ENCODE measurements at regions not wholly inside any gene's neighbourhood (a gene's known extent, or its start where the extent isn't known, plus 50 kb on each side); places are given as distances from the start of the nearest gene placed in this dataset.
A peak's percentile ranks its signal among the peaks of the same experiment; 100 is the strongest.
"Not testable (repeated sequence)": the region's sequence is repeated elsewhere in the genome, so short reads cannot be mapped to it uniquely, and the experiment has no call there.

DNA sequence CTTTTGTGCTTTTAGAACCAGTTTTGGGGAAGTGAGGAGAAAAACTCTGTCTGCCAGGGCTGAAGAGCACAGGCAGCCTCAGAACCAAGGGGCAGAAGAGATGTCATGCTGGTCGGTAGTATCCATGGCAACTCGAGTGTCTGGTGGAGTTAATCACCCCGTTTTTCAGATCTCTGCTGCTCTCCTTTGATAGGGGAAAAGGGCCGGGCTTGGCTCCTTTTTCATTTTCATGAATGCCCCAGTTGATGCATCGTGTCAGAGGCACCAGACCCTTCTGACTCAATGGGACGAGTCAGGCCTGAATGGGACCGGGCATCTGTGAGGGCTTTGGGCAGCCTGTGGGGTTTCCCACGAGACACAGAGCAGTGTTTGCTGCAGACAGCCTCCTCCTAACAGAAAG lies 304.6 kb downstream of the ABCC12 start:
- no peak for DNase-seq

DNA sequence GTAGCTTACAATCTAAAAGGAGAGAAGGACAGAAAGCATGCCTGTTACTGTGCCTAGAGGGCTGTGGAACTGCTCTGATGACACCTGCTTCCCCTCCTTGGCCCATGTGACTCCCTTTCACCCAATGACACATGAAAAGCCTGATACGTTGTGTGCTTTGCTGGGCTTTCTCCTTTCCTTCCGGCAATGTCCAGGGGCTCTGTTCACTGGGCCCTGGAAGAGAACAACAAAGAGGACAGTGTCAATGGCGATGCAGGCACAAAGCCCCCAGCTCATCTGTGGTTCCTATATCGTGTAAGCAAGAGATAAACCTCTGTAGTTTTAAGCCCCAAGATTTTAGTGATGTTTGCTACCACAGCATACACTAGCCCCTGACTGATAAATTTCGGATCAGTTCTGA lies 306.1 kb downstream of the ABCC12 start:
- DNase-seq, result no peak

DNA sequence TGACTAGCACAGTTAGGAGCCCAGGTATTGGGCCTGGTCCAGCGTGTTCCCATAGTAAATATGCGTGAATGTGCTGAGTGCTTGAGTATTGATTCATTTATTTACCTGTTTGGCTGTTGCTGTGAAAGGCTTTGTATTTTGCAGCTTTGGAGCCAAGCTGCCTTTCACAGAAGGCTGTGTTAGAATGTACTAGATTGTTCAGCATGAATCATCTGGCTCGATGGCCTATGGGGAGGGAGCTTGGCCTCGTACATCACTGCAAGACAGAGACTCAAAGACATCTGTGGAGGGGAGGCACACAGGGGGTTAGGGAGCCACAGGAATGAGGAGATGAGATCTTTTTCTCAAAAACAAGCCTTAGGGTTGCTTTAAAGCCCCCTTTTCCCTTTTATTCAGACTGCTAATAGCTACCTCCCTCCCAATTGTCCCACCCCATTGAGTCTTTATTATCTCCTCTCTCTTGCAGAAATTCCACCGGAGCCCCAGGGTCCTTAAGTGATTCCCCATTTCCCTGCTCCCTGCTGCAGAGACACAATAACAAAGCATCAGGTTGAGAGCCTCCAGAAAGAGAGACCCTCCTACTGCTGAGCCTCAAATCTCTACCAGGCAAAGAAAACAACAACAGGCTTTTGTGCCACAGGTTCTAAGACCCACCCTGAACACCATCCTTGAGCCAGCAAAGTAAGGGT lies 307.2 kb downstream of the ABCC12 start:
- DNase-seq, result no peak

DNA sequence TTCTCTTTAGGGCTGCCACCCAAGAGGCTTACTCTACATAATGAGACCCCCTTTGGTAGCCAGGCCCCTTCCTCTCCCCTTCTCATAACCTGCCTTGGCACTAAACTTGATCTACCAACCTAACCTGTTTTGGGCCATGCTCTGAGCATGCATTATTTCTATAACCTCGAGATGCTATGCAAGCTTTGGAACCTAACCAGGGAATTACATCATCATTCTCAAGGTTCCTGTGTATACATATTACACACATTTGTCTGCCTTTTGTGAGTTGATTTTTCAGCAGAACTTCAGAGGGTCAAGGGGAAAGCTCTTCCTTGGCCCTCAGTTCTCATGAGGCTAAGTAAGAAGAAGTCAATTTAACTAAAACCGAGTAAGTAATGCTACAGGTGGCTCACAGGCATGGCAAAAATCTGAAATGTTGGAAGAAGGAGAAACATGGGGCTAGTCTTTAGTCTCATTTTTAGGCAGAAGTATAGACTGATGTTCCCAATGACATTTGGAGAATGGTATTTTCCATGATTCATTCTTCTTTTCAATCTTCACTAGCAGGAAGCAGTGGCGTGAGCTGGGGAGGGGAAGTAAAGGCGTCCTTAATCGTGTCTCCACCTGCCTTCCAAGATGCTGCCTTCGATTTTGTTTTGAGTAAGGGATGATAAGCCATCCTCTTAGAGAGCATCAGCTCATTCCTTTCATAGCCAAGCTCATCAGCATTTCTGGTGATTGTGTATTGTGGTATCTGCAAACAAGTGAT lies 308.4 kb downstream of the ABCC12 start:
- DNase-seq, result no peak

DNA sequence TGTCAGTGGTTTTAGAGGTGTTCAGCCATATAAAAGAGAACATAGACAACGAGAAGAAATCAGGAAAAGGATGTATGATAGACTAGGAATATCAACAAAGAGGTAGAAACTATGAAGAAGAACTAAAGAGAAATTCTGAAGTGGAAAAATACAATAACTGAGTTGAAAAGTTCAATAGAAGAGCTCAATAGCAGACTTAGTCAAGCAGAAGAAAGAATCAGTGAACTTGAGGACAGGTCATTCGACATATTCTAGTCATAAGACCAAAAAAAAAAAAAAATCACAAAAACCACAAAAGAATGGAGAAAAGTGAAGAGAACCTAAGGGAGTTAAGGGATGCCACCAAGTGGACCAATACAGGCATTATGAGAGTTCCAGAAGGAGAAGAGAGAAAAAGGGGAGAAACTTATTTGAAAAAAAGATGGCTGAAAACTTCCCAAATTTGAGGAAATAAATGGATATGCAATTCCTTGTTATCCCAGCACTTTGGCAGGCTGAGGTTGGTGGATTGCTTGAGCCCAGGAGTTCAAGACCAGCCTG lies 321.2 kb downstream of the ABCC12 start:
- DNase-seq, result no peak

DNA sequence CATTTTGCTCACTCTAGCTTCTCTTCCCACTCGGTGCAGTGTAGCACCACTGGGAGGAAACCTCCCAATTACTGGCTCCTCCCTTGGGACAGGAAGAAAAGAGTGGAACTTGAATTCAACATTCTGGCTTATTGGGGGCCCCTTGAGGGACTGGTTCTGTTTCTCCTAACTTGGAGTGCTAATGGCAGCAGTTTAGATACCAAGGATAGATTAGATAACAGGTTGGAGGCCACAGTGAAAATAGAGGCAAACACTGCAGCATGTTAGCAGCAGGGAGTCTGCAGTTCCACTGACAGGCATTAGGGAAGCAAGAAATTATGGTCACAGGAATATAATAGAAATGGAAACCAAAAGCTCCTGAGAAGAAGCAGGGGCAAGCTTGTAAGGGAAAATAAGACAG lies 322.0 kb downstream of the ABCC12 start:
- no peak for DNase-seq

DNA sequence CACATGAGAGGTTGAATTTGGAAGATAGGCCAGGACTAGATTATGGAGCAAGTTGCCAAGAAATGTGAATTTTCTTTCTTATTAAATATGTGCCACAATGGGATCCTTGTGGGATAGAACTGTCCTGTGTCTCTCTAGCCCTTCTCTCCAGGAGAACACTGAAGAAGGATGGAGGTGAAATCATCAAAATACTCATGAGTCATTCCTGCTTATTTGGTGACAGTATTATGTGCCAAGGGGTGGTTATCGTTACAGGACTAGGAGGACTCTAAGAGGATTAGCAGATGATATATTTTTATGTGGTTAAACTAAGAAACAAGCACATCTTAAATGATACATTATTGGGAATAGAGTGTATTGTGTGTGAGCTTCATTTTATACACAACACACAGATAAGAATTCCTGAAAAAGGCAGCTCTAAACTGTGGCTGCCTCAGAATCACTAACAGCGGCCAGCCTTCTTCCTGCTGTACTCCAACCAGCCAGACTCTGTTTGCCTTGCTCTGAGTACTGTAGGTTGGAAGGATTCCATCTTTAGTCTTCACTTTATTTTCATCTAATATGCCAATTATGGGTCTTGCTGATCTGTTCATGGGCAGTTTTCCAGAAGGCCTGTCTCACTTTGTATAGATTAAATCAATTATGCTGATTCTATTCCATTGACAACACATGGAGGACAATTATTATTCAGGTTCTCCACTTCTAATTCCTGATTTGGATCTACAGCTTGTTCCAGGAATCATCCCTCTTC lies 325.8 kb downstream of the ABCC12 start:
- no peak for DNase-seq

DNA sequence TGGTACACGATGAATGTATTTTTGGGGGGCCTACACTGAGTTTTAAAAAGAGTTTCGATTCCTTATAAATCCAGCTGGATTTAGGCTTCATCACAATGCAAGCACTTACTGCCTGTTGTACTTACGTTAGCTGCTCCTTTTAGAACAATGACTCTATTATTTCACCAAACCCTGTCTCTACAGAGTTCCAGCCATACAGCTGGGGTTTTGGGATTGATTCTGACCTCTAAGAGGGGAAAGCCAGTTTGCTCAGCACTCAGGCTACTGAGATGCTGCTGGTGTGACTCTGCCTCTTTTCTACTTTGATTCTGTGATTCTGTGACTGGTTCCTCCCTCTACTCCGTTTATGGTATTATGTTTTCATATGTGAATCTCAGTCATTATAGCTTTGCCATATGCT lies 329.7 kb downstream of the ABCC12 start:
- no peak for DNase-seq

DNA sequence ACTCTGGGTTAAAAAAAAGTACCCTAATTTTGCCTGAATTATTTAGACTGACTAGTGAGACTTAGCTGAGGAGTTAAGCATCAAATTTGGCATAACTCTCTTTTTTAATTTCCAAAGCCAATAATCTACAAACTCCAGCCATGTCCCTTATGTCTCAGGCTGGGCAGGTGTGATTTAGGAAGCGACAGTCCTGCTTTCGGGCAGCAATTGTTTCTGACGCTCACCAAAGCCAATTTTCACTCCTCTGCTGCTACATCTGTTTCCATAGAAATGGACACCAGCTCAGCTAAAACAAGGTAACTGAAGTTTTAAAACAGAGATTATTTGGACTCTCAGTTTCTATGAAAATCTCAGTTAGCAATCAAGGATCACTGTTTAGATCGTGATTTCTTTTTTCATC lies 338.7 kb downstream of the ABCC12 start:
- no peak for DNase-seq

DNA sequence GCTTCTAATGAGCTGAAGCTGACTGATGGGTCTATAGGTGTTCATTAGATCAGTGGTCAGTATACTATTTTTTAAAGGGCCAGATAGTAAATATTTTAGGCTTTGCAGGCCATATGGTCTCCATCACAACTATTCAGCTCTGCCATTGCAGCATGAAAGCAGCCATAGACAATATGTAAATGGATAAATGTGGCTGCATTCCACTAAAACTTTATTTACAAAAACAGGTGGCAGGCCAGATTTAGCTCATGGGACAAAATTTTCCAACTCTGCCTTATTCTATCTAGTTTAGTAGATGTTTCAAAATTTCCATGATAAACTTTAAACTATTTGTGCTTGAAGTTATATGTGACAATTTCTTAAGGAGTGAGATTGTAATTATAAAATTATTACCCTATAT lies 339.3 kb downstream of the ABCC12 start:
- DNase-seq, result no peak

DNA sequence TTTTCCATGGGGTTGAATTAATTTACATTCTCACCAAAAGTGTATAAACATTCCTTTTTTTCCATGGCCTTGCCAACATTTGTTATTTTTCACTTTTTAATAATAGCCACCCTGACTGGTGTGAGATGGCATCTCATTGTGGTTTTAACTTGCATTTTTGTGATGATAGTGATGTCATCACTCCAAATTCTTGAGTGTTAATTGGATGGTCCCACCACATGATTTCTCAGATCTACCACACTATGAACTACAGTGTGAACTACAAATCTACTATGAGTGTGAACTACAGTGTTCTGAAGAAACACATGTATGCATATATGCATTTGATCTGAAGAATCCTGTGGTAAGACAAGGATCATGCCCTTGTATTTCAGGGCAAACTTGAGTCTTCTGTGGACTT lies 340.1 kb downstream of the ABCC12 start:
- no peak for DNase-seq

DNA sequence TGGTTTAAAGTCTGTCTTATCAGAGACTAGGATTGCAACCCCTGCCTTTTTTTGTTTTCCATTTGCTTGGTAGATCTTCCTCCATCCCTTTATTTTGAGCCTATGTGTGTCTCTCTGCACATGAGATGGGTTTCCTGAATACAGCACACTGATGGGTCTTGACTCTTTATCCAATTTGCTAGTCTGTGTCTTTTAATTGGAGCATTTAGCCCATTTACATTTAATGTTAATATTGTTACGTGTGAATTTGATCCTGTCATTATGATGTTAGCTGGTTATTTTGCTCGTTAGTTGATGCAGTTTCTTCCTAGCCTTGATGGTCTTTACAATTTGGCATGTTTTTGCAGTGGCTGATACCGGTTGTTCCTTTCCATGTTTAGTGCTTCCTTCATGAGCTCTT lies 344.0 kb downstream of the ABCC12 start:
- DNase-seq, result not testable (repeated sequence)

DNA sequence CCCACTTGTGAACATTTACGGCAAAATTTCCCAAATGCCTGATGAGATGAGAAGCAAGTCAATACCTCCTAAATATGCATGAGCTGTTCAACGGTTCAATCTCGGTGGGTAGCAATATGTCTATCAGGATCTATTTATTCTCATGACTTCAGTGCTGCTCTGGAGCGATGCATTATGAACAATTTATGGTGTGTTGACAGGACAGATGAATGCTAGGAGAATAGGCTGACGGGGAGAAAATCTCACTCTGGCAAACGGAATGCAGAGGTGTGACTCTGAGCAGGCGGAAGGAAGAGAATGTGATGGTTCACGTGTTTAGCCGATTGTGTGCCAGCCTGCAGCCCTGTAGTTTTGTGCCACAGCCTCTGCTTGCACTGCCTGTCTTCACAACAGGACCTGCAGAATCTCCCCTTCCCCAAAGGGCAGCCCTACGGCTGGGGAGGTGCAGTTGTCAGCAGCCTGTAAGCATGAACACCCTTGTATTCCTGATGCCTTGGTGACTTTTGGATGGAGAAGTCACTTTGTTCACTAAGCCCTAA lies 345.2 kb downstream of the PHKB start:
- DNase-seq, result no peak

DNA sequence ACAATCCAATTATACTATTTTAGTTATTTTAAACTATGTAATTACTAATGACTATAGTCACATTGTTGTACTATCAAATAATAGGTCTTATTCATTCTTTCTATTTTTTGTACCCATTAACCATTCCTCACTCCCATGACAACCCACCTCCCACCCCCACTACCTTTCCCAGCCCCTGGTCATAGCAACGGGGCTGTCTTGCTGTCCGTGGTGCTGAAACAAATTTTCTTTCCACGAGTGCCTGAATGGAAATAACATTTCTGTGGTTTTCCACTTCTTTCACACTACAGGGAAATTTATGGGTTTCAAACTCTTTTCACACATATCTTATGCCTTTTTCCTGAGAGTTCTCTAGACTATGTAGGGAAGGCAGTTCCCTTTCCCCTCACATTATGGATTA lies 326.6 kb downstream of the PHKB start:
- DNase-seq, result no peak

DNA sequence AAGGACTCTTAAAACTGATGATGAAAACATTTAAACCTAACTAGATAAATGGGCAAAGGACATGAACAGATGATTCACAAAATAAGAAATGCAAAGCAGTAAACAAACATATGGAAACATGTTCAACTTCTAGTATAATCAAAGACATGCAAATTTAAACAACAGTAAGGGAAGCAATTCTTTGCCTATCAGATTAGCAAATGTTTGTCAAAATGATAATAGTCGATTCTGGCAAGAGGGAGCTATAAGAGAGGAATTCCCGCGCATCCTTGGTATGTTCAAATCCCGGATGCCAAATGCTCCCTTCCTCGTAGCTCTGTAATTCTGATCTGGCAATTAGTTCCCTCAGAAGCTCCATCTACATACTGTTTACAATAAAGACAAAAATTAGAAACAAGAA lies 320.5 kb downstream of the PHKB start:
- DNase-seq, result no peak

DNA sequence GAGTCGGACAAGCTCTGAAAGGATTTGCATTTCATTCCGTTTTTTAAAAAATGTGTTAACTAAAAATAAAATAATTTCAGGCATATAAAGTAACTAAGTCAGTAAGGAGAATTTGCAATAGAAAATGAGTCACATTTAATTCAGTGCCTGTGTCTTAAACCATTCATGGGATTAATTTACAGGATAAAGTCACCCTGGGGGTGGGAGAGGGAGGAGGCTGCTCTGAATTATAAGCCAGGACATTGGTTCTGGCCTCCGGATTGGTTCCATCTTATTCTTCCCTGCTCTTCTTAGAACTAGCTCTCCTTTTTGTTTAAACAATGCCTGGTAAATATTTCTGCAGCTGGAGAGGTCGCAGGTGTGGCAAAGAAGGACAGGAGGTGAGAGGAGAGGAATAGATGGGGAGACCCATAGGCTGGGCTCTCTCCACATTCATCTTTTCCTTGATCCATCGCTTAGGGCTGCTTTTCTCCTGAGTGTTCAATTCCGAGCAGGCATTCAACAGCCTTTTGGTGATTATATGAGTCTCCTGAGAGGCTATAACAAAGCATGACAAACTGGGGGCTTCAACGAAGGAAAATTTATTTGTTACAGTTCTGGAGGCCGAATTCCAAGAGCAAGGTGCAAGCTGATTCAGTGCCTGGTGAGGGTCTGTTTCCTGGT lies 319.2 kb downstream of the PHKB start:
- DNase-seq, result peak; percentile 3

DNA sequence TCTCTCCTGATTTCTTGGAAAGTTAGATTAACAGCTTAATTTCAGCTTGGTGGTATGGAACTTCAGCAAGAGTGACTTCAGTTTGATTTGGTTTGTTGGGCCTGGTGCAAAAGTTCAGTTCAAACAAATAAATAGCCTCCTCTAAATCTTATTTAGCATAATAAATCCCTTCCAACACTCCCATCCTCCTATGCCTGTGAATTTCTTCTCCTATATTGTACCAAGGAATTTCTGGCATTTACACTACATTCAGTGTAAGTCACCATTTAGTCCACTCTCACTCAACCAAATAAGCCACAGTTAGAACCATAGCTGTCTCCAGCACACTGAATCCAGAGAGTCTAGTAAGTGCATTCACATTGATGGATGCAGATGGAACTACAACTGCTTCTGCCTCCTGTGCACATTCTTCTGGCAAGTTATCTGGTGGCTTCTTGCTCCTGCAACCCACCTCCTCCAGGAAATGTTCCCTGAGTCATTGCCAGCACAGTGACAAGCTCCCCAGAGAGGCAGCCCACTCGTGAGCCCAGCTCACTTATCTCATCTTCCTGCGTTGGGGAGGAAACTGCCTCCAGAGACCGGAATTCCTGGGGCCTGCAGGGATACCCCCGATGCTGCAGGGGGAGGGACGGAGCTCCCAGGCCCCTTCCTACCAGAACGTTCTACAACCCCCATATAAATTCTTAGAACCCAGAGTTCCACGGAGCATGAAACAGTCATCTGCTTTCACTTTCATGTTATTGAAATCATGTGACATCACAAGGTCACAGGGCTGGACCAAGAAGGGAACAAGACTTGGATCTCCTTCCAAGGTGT lies 318.3 kb downstream of the PHKB start:
- DNase-seq, result no peak

DNA sequence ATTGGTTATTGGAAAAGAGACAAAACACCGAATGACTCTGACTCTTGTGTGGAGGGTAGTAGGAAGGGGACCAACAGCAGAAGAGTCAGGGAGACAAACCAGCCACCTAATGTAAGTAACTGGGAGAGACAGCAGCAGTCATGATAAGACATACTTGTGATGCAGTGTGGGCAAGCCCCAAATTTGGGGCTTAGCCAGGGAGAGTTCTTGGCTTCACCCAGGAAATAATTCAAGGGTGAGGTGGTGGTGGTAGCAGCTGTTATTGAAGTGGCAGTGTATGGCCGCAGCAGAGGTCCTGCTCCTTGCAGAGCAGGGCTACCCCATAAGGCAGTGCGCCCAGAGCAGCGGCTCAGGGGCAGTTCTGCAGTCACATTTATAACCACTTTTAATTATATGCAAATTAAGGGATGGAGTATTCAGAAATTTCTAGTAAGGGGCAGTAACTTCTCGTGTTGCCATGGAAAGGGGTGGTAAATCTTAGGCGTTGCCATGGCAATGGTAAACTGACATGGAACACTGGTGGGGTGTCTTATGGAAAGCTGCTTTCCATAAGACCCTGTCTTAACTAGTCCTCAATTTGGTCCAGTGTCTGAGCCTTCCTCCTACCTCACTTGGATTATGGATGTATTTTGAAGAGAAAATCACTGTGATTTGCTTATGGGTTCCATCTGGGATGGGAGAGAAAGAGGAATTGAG lies 317.1 kb downstream of the PHKB start:
- DNase-seq, result no peak

DNA sequence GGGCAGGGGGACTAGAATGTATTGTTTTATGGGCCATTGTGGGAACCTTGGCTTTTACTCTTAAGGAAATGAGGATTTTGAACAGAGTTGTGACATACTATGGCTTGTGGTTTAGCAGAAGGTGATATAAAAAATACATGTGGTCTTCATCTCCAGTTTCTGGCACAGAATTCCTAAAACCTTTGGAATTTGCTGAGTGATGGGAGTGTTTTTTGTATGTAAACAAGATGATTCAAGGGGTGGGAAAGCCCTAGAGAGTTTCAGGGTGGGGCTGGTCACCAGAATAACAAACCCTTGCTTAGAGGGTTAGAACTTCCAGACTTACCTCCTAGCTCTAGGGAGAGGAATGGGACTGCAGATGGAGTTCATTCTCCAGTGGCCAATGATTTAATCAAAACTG lies 316.1 kb downstream of the PHKB start:
- no peak for DNase-seq

DNA sequence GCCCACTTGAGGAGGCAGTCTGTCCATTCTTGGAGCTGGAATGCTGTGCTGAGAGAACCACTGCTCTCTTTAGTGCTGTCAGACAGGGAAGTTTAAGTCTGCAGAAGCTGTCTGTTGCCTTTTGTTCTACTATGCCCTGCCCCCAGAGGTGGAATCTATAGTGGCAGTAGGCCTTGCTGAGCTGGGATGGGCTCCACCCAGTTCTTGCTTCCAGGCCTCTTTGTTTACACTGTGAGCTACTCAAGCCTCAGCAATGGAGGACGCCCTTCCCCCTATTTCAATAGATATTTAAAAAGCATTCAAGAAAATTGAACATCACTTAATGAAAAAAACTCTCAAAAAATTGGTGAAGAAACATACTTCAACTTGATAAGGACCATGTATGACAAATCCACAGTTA lies 313.5 kb downstream of the PHKB start:
- DNase-seq, result no peak

DNA sequence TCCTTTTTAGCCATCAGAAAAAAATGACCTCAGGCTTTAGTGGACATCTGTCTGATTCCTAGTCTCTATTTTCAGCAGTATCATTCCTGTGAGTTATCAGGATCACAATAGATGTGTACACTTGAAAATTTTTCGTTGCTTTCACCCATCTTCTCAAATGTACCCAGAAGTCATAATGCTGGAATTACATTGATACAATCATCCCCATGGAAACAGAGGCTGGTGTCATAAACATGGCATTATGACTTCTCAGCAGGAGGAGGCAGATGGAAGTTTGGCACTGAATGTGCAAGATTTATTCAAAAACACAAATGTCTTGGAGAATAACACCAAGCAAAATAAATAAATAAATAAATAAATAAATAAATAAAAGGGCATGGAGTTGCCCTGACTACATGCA lies 292.5 kb downstream of the PHKB start:
- no peak for DNase-seq

Measured in NCI-H146 (cell line).